Left lung (tissue), 4 donors: ENCODE measurements at regions not wholly inside any gene's neighbourhood (a gene's known extent, or its start where the extent isn't known, plus 50 kb on each side); places are given as distances from the start of the nearest gene placed in this dataset.
A peak's percentile ranks its signal among the peaks of the same experiment; 100 is the strongest.

ENCODE experiments used
- ATAC-seq: fragments of 200-7000 bp; cut with Tn5 transposase; one replicate; pipeline ENCODE4 v1.9.1; 2020; ENCODE audit warnings: moderate library complexity
- DNase-seq, 4 donors: peaks; one replicate each; pipeline ENCODE4 v3.0.0-alpha.2; 2013 to 2020
- H3K27ac ChIP-seq, 2 donors: fragments of 200-600 bp; sonication (generic) in 1 of 2; one replicate each; pipeline versions ENCODE4 v1.5.0 to v1.8.0; 2020 to 2021
- H3K27me3 ChIP-seq, 2 donors: fragments of 200-600 bp; sonication (generic) in 1 of 2; one replicate each; pipeline versions ENCODE4 v1.5.0 to v1.8.0; 2020 to 2021
- H3K36me3 ChIP-seq, 2 donors: fragments of 200-600 bp; sonication (generic) in 1 of 2; one replicate each; pipeline versions ENCODE4 v1.5.0 to v1.8.0; 2020 to 2021
- H3K4me1 ChIP-seq, 2 donors: fragments of 200-600 bp; one replicate each; pipeline ENCODE4 v1.8.0; 2021
- H3K4me3 ChIP-seq, 2 donors: fragments of 200-600 bp; sonication (generic) in 1 of 2; one replicate each; pipeline versions ENCODE4 v1.5.0 to v1.8.0; 2020 to 2021; ENCODE audit warnings: mild to moderate bottlenecking in 1 of 2
- H3K9me3 ChIP-seq, 2 donors: fragments of 200-600 bp; sonication (generic) in 1 of 2; one replicate each; pipeline versions ENCODE4 v1.5.0 to v1.8.0; 2020 to 2021
- intact Hi-C, 2 donors: fragments of 100-400 bp; cut with DNase I; formaldehyde crosslinking; loops; one replicate each; pipeline versions ENCODE4 v1.11.2 to v1.14.2; 2022
- TF ChIP-seq, protein P1 (sequence below), 2 donors: fragments of 200-600 bp; sonication (generic) in 1 of 2; IDR thresholded peaks; one replicate each; pipeline versions ENCODE4 v1.5.0 to v1.8.0; 2021; ENCODE audit warnings: antibody characterized with exemption in 2 of 2
- donor health status: DM: no; HTN: yes; CAD: no.
- donor health status: DM: no; HTN: no; CAD: no.

DNA sequence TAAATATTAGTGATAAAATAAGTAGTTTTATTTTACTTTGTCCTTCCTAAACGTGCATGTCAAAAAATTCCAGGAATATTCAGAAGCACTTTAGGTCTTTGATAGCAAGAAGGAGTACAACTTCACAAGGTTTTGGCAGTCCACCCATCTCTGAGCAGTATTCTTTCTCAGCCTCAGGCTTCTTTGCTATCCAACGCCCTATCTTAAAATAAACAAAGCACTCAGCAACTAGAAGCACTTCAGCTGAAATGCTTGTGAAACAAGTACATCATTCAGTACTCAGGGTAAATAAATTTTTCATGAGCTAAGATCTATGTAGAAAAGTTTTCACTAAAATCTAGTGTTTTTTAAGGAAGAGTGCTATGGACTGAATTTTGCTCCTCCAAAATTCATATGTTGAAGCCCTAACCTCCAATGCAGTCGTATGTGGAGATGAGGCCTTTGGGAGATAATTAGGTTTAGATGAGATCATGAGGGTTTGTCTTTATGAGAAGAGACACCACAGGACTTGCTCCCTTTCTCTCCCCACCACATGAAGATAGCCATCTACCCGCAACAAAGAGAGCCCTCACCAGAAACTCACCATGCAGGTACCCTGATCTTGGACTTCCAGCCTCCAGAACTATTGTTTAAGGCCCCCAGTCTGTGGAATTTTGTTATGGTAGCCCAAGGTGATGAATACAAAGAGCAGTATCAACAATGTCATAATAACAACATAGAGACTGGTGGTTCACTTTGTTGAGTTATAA, 539.1 kb downstream of the TFAP2A start:
- TF ChIP-seq, protein P1, sequence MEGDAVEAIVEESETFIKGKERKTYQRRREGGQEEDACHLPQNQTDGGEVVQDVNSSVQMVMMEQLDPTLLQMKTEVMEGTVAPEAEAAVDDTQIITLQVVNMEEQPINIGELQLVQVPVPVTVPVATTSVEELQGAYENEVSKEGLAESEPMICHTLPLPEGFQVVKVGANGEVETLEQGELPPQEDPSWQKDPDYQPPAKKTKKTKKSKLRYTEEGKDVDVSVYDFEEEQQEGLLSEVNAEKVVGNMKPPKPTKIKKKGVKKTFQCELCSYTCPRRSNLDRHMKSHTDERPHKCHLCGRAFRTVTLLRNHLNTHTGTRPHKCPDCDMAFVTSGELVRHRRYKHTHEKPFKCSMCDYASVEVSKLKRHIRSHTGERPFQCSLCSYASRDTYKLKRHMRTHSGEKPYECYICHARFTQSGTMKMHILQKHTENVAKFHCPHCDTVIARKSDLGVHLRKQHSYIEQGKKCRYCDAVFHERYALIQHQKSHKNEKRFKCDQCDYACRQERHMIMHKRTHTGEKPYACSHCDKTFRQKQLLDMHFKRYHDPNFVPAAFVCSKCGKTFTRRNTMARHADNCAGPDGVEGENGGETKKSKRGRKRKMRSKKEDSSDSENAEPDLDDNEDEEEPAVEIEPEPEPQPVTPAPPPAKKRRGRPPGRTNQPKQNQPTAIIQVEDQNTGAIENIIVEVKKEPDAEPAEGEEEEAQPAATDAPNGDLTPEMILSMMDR (IDR thresholded peaks at IDR 0.05): no peak
- intact Hi-C loops: no loop called here
- Histone ChIP-seq H3K27me3 (no peaks in the 10 kb centered on the region), H3K9me3 (peaks cover 0 to 8% of the 10 kb centered on the region in 2 donors), H3K36me3 (no peaks in the 10 kb centered on the region), H3K4me1 (no peaks in the 10 kb centered on the region), H3K4me3 (no peak overlapping the region), H3K27ac (no peak overlapping the region)
- ATAC-seq: peak; percentile 97
- DNase-seq: peak in 2 of 4 donors; percentile 1 to 21

GRCh38 chr6:9862603-9863167, 552.2 kb downstream of the TFAP2A start:
- H3K36me3 ChIP-seq: no peaks in the 10 kb centered on the region
- intact Hi-C loops: no loop called here
- ATAC-seq (no peak), DNase-seq (no peak)
- no peak overlapping the region for H3K27ac ChIP-seq
- TF ChIP-seq, protein P1 (IDR thresholded peaks at IDR 0.05): no peak
- H3K9me3 ChIP-seq: peaks cover 0 to 31% of the 10 kb centered on the region in 2 donors
- no peaks in the 10 kb centered on the region for H3K27me3 ChIP-seq
- H3K4me3 ChIP-seq: no peak overlapping the region
- no peaks in the 10 kb centered on the region for H3K4me1 ChIP-seq

- no peak overlapping the region for H3K27ac ChIP-seq
- H3K4me1 ChIP-seq: no peaks in the 10 kb centered on the region
- TF ChIP-seq, protein P1 (IDR thresholded peaks at IDR 0.05): no peak
- ATAC-seq (no peak), DNase-seq (no peak)
- intact Hi-C loops: no loop called here
- H3K9me3 ChIP-seq: peaks cover 0 to 58% of the 10 kb centered on the region in 2 donors
- H3K4me3 ChIP-seq: no peak overlapping the region
- no peaks in the 10 kb centered on the region for H3K36me3 ChIP-seq
- no peaks in the 10 kb centered on the region for H3K27me3 ChIP-seq
Observed at GRCh38 chr6:9851541-9852380, 563.1 kb downstream of the TFAP2A start.

DNA sequence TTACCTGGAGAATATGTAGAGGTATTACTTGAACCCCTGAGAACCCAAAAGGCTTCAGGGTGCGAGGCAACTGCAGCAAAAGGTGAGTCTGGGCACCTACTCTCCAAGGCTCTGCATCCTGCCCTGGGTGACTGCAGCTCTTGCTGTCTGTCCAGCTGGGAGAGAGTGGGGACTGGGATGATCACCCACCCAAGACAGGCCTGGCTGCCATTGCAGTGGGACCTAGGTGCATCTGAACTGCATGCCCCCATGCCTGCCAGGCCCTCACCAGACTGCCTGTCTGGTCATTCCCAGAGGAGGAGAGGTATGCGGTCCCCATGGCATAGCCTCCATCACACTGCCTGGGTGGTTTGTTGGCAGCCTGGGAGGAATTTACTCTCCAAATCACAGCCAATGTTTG, 563.9 kb downstream of the TFAP2A start:
- DNase-seq: no peak
- no peak for ATAC-seq
- Histone ChIP-seq H3K4me3 (no peak overlapping the region), H3K4me1 (no peaks in the 10 kb centered on the region), H3K36me3 (no peaks in the 10 kb centered on the region), H3K27me3 (no peaks in the 10 kb centered on the region), H3K27ac (no peak overlapping the region), H3K9me3 (peaks cover 0 to 58% of the 10 kb centered on the region in 2 donors)
- intact Hi-C loops: no loop called here
- TF ChIP-seq, protein P1 (IDR thresholded peaks at IDR 0.05): no peak

- Histone ChIP-seq H3K27me3 (no peaks in the 10 kb centered on the region), H3K9me3 (peaks cover 0 to 52% of the 10 kb centered on the region in 2 donors), H3K4me3 (no peak overlapping the region), H3K4me1 (no peaks in the 10 kb centered on the region), H3K36me3 (no peaks in the 10 kb centered on the region), H3K27ac (no peak overlapping the region)
- intact Hi-C loops: no loop called here
- ATAC-seq (no peak), DNase-seq (no peak)
- TF ChIP-seq, protein P1 (IDR thresholded peaks at IDR 0.05): no peak
Observed at GRCh38 chr6:9848094-9848493, 566.8 kb downstream of the TFAP2A start.
